ENCODE measurements at regions not wholly inside any gene's neighbourhood (a gene's known extent, or its start where the extent isn't known, plus 50 kb on each side); places are given as distances from the start of the nearest gene placed in this dataset.
"Not testable (repeated sequence)": the region's sequence is repeated elsewhere in the genome, so short reads cannot be mapped to it uniquely, and the experiment has no call there.

DNA sequence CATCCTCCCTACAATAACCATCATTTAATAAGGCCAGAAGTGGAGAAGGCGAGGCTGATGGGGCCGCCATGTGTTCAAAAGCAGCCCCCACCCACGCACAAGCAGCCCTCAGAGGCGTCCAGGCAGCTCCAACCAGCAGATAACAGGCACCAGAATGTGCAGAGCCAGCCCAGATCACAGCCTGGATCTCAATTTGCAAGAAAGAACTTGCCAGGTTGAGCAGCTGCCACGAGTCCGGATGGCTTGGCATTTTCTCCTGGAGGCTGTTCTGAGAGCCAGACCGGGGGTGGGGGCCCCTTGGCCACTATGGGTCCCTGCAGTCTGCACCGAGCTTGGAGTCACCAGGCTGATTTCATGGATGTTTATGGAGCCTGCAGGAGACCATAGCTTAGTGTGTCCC, 338.1 kb downstream of the PREX1 start:
- peak; percentile 97 to 99 for DNase-seq

DNA sequence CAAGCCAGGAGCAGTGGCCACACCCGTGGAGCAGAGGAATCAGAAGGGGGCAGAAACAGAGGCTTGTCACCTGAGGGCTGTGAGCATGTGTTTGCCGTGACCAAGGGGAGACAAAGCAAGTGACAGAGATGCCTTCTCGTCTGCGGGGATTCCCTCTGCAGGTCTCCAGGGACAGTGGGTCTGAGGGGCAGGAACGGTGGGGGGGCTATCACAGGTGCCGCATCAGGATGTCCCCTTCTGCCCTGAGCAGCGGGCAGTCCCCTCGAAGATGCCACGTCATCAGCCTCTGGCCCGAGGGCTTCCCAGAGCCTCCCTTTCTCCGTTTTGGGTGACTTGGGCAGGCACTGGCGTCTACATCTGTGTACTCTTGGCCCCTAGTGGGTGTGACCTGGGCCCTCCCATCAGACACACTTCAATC, 338.7 kb downstream of the PREX1 start:
- DNase-seq: no peak

DNA sequence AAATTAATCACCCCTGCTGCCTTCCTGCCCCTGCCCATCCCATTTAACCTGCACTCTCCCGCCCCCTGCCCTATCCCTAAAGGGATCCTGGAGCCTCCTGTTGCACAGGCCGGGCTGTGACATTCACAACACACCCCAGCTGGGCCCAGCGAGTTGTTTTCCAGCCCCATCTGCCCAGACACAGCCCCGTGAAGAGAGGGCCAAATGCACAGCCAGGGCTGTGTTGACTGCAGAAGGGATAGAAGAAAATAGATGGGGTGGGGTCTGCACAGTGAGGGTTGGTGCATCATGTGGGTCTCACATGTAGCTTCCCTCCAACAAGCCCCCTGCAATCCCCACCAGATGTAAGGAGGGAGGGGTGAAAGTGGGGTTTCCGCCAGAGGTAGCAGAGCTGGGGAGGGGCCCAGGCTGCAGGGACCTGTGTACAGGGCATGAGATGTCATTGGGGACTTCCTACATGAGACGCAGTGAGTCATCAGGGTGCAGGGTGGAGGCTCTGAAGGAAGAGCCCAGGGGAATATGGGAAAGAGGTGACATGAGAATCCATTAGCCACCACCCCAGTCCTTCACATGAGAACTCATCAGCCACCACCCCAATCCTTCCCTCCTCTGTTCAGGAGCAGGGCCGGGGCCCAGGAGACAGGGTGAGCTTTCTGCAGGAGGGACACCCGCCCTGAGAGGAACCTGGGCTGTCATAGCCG, 339.3 kb downstream of the PREX1 start:
- DNase-seq: peak; percentile 41 to 46

DNA sequence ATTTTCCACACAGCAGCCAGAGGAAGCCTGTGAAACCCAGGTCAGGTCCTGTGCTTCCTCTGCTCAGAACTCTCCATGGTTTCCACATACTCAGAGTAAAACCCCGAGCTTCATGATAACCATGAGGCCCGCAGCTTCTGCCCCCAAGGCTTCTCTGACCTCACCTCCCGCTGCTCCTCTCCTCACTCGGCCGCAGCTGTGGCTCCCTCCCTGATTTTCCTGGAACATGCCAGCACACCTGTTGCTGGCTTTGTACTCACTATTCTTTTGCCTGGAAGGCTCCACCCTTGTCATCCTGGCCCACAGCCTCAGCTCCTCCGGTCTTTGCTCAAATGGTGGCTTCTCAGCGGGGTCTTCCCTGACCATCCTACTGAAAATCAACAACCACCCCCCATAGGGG, 341.7 kb downstream of the PREX1 start:
- DNase-seq: no peak

DNA sequence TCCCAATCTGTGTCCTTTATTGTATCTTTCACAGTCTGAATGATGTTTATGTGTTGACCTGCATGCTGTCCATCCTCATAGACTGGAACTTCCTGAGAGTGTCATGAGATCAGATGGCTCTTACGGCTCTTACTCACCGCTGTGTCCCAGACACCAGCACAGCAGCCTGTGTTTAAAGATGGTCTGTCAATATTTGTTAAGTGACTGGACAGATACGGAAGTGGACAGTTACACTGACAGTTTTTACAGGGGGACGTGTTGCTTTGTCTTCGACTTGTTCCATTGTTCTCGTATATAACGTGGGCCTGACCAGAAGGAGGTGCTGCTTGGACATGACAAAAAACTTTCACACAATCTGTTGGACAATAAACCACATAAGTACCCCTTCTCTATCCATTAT, 342.6 kb downstream of the PREX1 start:
- DNase-seq: not testable (repeated sequence)

DNA sequence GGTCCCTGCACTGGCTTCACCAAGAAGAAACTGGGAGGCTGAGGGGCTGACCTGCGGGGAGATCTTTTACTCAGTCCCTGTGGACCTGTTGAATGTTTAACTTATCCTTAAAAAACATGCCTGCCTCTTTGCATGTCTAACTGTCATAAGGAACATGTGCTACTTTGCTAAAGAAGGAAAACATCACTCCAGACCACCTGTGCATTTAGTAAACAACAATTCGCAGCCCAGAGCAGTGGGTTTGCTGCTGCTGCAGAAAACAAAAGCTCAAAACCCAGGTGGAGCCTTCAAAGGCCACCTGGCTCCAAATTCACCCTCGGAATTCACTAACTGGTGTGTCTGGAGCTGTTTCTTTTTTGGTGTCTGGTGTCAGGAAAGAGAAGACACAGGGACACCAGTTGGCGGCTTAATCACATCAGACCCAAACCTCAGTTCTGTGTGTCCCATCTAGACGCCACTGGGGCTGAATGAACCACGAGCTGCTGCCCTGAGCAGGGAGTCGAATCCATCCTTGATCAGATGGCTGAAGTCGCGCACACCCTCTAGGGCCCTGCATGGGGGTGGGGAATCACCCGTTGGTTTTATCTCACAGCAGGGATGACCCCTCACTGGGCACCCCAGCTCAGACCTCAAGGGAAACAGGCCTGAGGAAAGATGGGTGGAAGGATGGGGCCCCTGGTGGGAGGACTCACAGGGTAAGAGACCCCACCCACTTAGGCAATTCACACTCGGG, 344.3 kb downstream of the PREX1 start:
- DNase-seq: no peak

DNA sequence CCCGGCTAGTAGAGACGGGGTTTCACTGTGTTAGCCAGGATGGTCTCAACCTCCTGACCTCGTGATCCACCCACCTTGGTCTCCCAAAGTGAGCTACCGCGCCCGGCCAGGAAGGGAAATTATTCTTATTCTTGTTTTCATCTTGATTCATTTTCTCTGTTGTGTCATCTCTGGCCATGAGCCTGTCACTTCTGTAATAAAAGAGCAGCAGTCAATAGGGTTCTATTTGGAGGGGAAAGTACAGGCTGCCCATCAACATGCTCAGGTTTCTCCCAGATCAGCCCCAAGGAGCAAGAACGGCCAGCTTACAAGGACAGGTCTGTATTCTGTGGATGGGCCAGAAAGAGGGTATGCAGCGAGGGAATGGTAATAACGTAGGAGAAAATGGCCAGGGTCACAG, 345.0 kb downstream of the PREX1 start:
- no peak for DNase-seq

- DNase-seq: no peak
These were observed 347.5 kb downstream of the PREX1 start for GRCh38 chr20:48480216-48480772.

DNA sequence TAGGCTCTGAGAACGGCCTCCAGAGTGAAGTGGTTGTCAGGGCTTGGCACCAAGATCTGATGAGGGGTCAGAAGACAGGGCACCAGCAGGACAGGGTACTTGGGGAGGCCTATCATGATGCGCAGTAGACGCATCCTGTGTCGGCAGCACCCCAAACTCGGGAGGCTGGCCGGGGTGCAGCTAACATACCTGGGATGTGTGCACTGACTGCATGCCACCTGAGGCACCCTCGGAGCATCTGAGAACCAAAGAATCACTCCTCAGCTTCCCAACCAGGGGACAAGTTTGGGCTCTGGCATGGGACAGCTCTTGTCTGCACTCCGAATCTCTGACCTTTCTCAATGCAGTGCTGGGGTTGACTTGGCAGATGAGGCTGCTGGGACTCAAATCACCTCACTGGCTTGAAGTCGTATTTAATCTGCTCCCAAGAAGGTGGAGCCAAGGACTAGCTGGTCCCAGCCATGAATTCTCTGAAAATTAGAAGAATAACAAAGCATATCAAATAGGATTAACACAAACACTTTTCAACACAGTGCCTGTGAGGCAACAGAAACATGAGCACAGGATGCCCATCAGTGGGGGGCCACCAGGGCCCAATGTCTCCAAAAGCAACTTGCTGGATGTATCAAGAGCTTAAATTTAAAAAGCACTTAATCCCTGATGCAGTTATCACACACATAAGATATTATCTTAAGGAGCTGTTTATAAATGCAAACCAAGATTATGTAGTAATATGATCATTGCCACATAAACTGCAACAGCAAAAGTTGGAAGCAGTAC, 348.8 kb downstream of the PREX1 start:
- no peak for DNase-seq

DNA sequence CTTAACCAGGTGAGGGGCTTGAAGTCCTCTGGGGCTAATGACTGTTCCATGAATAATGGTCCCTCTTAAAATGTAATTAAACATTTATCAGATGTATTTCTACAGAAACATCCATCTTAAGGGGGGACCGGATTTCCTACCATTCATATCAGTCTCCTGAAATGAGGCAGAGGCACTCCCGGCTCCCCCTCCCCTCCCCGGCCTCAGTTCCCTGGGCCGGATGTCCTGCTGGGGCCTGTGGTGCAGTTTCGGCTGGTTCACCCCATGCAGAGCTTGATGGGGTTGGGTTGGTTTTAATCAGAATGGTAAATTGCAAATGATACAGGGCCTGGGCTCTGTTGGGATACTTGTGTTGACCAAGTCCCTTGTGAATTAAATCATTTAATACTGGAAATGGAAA, 349.4 kb downstream of the PREX1 start:
- no peak for DNase-seq

DNA sequence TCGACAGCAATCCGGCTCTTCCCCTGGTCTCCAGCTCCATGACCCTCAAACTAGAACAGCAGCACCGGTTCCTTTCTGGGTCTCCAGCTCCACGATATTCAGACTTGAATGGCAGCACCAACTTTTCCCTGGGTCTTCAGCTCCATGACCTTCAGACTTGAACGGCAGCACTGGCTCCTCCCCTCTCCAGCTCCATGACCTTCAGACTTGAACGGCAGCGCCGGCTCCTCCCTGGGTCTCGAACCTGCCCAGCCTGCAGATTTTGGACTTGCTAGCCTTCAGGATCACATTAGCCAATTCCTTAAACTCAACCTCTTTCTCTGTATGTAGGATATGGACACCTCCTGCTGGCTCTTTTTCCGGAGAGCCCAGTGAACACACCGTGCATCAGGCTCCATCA, 350.9 kb downstream of the PREX1 start:
- DNase-seq: no peak

DNA sequence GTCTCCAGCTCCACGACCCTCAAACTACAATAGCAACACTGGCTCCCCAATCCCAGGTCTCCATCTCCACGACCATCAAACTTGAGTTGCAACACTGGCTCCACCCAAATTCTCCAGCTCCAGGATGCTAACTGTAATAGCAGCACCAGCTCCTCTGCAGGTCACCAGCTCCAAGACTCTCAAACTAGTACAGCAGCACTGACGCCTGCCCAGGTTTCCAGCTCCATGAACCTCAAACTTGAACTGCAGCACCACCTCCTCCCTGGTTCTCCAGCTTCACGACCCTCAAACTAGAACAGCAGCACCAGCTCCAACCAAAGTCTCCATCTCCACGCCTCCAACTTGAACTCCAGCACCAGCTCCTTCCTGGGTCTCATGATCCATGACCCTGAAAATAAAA, 353.8 kb downstream of the PREX1 start:
- no peak for DNase-seq

DNA sequence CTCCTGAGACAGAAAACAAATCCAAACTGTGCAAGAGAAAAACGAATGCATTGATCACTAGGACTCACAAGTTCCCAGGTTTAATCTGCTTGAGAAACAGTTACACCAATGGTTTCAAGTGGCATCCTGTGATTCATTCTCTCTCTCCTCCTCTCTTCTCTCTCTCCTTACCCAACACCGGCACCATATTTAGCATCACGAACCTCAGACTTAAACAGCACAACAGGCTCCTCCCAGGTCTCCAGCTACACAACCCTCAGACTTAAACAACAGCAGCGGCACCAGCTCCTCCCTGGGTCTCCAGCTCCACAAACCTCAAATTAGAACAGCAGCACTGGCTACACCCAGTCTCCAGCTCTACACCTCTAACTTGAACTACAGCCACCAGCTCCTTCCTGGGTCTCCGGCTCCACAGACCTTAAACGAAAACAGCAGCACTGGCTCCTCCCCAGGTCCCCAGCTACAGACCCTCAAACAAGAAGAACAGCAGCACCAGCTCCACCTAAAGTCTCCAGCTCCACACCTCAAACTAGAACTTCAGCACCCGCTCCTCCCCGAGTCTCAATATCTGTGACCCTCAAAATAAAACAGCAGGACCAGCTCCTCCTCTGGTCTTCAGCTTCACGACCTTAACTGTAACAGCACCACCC, 355.9 kb downstream of the PREX1 start:
- no peak for DNase-seq

GRCh38 chr20:48471176-48471575, 356.6 kb downstream of the PREX1 start:
- DNase-seq: no peak

DNA sequence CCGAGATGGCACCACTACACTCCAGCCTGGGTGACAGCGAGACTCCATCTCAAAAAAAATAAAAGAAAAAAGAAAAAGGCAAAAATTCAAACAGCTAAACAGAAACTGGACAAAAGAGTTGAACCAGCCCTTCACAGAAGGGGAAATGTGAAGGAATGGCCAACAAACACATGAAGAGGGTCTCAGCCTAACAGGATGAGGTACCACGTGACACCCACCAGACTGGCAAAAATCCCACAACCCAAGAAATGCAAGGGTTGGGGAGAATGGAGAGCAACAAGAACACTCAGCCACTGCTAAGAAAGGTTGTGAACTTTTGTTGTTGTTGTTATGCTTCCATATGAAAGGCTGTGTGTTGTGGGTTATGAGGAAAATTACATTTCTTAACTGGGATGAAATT, 357.7 kb downstream of the PREX1 start:
- no peak for DNase-seq

- no peak for DNase-seq
These were observed 358.8 kb downstream of the PREX1 start for GRCh38 chr20:48469026-48469425.

- DNase-seq: no peak
These were observed 359.2 kb downstream of the PREX1 start for GRCh38 chr20:48468571-48468970.

- no peak for DNase-seq
These were observed 360.2 kb downstream of the PREX1 start for GRCh38 chr20:48467622-48468021.

DNA sequence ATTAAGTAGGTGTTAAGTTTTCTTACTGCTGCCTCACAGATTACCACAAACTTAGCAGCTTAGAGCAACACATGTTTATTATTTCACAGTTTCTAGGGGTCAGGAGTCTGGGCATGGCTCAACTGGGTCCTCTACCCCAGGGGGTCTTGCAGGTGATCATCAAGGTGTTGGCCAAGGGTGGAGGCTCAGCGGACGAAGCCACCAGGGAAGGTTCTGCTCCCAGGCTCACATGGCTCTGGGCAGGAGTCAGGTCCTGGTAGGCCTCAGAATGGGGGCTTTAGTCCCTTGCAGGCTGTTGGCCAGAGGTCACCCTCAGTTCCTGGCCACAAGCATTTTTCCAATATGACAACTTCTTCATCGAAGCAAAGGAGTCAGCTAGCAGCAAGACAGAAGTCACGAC, 362.5 kb downstream of the PREX1 start:
- DNase-seq: no peak

DNA sequence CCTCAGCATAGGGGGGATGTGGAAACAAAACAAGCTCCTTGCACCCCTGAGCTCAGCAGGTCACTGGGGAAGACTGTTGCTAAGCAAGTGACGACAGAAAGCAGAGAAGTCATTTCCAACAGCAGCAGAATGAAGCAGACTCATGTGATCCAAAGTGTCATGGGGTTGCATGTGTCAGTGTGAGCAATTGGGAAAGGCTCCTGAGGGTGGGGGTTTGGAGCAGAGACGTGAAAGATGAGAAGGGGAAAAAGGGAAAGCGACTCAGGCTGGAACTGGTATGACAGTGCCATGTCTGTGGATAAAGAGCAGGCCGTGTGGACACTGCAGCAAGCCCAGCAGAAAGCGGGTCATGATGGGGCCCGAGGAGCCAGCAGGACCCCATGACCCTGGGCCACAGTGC, 363.9 kb downstream of the PREX1 start:
- DNase-seq: peak; percentile 75 to 87

- peak; percentile 93 to 94 for DNase-seq
These were observed 364.6 kb downstream of the PREX1 start for GRCh38 chr20:48463096-48463720.

DNA sequence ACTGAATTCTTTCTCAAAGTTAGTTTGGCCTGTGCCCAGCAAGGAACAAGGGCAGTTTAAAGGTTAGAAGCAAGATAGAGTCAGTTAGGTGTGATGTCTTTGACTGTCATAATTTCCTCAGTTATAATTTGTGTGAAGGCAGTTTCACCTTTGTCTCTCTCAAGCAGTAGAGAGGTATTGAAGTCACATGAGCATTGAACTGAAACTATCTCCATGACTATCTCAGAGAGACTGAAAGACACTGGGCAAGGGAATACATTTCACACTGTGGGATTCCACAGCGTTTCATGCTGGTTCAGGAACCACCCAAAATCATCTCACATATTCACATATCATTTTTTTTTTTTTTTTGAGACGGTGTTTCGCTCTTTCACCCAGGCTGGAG, 366.1 kb downstream of the PREX1 start:
- DNase-seq: no peak
